Skeletal muscle tissue (tissue), 1 donor: ENCODE measurements at regions not wholly inside any gene's neighbourhood (a gene's known extent, or its start where the extent isn't known, plus 50 kb on each side); places are given as distances from the start of the nearest gene placed in this dataset. TPM values are rescaled to one million over a fixed set of nuclear protein-coding genes. Genes with fewer than 3 reads are reported as not detected.

Experiments used
- small RNA-seq: library from RNA; depleted of rRNA; stranded (forward); fragments of <200 nt; gene quantifications from one replicate; pipeline ENCODE3, GENCODE V24; 2014

Small RNA genes in the stretch of these regions (small RNA-seq; reads per million reads assigned to genes)
- not detected for gene RN7SL571P
